Fibroblast of pulmonary artery (primary cell): ENCODE measurements at regions not wholly inside any gene's neighbourhood (a gene's known extent, or its start where the extent isn't known, plus 50 kb on each side); places are given as distances from the start of the nearest gene placed in this dataset.

Experiments used
- DNase-seq: peaks from one replicate; pipeline ENCODE4 v3.0.0-alpha.2; 2010; ENCODE audit warnings: low read depth
- H3K4me3 ChIP-seq: replicated peaks from 2 replicates; pipeline ENCODE4 v1.5.1; 2011; ENCODE audit warnings: low read depth, mild to moderate bottlenecking, control low read depth, low read length, moderate library complexity
- CTCF ChIP-seq: IDR thresholded peaks from 2 replicates; pipeline ENCODE4 v1.5.1; 2011; ENCODE audit warnings: mild to moderate bottlenecking, control low read depth, low read length, inconsistent platforms; ENCODE audit errors: missing control alignments

DNA sequence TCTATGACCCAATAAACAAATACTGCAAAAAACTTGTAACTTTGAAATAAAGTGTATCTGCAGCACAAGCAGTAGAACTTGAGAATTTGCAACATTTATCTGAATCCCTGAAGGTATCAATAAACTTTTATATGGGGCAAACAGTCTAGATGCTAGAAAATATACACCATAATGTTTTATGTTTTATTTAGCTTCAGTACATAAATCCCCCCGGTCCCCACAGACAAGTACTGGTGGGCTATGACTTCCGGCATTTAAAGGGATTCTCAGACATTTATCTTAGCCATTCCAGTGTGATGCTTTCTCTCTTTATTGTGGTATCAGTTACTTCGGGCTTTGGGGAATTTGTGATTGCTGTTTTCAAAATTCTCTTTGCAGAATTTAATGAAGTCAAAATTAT is 390.4 kb downstream of the SIPA1L2 start:
- no peak for DNase-seq
- no peak for TF ChIP-seq CTCF
- H3K4me3 ChIP-seq, result no peak overlapping the region

GRCh38 chr1:232238009-232238408 is 391.9 kb downstream of the SIPA1L2 start:
- no peak for TF ChIP-seq CTCF
- no peak overlapping the region for H3K4me3 ChIP-seq
- no peak for DNase-seq

DNA sequence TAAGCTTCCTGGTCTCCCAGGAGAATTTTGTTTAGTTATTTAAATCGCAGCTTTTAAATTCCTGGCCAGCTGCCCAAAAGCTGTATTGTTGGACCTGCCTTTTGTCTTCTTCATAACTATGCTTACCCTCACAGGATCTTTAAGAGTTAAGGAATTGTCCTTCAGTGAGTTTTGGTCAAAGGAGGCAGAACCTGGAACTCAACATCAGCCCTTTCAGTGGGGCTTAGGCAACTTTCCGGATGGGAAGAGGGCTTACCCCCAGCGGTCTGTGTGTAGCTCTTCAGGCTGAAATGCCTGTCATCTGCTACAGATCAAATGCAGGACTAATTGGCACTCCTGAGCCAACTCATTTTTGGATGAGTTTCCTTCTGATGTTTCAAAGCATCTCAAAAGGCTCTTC is 402.6 kb downstream of the SIPA1L2 start:
- H3K4me3 ChIP-seq, result no peak overlapping the region
- TF ChIP-seq CTCF, result no peak
- peak; percentile 3 for DNase-seq

- no peak for TF ChIP-seq CTCF
- peak; percentile 31 for DNase-seq
- no peak overlapping the region for H3K4me3 ChIP-seq
Measured at GRCh38 chr1:232226197-232226712, 403.7 kb downstream of the SIPA1L2 start.

- TF ChIP-seq CTCF, result no peak
- no peak for DNase-seq
- no peak overlapping the region for H3K4me3 ChIP-seq
Measured at GRCh38 chr1:232225336-232226131, 404.4 kb downstream of the SIPA1L2 start.

DNA sequence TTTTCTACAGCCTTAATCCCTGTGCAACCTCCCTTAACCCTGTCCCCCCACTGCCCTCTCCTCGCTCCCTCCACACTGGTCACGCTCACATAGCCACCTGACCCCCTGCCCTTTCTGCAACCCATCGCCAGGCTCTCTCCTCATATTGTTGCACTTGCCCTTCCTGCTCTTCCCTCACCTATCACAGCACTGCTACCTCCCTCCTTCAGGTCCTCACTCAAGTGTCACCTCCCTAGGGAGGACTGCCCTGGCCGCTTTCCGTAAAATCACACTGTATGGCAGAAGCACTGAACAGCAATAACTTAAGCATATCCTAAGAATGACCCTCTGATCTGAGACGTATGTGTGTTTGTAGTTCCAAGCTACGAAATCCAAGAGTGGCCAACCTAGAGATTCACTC is 406.0 kb downstream of the SIPA1L2 start:
- no peak for TF ChIP-seq CTCF
- no peak overlapping the region for H3K4me3 ChIP-seq
- DNase-seq, result no peak
